ENCODE measurements at regions not wholly inside any gene's neighbourhood (a gene's known extent, or its start where the extent isn't known, plus 50 kb on each side); places are given as distances from the start of the nearest gene placed in this dataset.
A peak's percentile ranks its signal among the peaks of the same experiment; 100 is the strongest.

- WGBS, 5 donors, result 71 to 97% (median 90%) methylated on average over 2 of the region's 2 CpGs
- intact Hi-C loops (cut with DNase I; ENCODE audit: low total_unique reads), result no loop called here
- Histone ChIP-seq H3K9me3 (no peaks in the 10 kb centered on the region), H3K4me1 (no peaks in the 10 kb centered on the region), H3K27ac (no peak overlapping the region), H3K27me3 (no peaks in the 10 kb centered on the region), H3K4me3 (no peak overlapping the region), H3K36me3 (no peaks in the 10 kb centered on the region)
- TF ChIP-seq EP300 (IDR thresholded peaks at IDR 0.05) (no peak), POLR2A (IDR thresholded peaks at IDR 0.05) (no peak), POLR2AphosphoS5 (IDR thresholded peaks at IDR 0.05) (no peak)
- TF ChIP-seq, protein P1, sequence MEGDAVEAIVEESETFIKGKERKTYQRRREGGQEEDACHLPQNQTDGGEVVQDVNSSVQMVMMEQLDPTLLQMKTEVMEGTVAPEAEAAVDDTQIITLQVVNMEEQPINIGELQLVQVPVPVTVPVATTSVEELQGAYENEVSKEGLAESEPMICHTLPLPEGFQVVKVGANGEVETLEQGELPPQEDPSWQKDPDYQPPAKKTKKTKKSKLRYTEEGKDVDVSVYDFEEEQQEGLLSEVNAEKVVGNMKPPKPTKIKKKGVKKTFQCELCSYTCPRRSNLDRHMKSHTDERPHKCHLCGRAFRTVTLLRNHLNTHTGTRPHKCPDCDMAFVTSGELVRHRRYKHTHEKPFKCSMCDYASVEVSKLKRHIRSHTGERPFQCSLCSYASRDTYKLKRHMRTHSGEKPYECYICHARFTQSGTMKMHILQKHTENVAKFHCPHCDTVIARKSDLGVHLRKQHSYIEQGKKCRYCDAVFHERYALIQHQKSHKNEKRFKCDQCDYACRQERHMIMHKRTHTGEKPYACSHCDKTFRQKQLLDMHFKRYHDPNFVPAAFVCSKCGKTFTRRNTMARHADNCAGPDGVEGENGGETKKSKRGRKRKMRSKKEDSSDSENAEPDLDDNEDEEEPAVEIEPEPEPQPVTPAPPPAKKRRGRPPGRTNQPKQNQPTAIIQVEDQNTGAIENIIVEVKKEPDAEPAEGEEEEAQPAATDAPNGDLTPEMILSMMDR (IDR thresholded peaks at IDR 0.05), result no peak
- DNase-seq, result no peak
These were observed 1638.1 kb upstream of the PABPC4L start for GRCh38 chr4:135839712-135840111.

- DNase-seq, result peak in 1 of 2 donors; percentile 2
- WGBS, 5 donors, result 61 to 81% (median 69%) methylated on average over 1 of the region's 1 CpG
- TF ChIP-seq POLR2A (IDR thresholded peaks at IDR 0.05) (no peak), POLR2AphosphoS5 (IDR thresholded peaks at IDR 0.05) (no peak), EP300 (IDR thresholded peaks at IDR 0.05) (no peak)
- TF ChIP-seq, protein P1 (IDR thresholded peaks at IDR 0.05), result no peak
- Histone ChIP-seq H3K27me3 (no peaks in the 10 kb centered on the region), H3K4me3 (no peak overlapping the region), H3K9me3 (no peaks in the 10 kb centered on the region), H3K36me3 (no peaks in the 10 kb centered on the region), H3K4me1 (no peaks in the 10 kb centered on the region), H3K27ac (no peak overlapping the region)
- intact Hi-C loops (cut with DNase I; ENCODE audit: low total_unique reads), result no loop called here
These were observed 1637.3 kb upstream of the PABPC4L start for GRCh38 chr4:135838889-135839288.

GRCh38 chr4:135834471-135834870, 1632.9 kb upstream of the PABPC4L start:
- no peak for TF ChIP-seq POLR2AphosphoS5 (IDR thresholded peaks at IDR 0.05)
- DNase-seq, result no peak
- no peaks in the 10 kb centered on the region for H3K36me3 ChIP-seq
- H3K4me1 ChIP-seq, result no peaks in the 10 kb centered on the region
- 89 to 94% (median 92%) methylated on average over 2 of the region's 2 CpGs for WGBS, 5 donors
- H3K27me3 ChIP-seq, result no peaks in the 10 kb centered on the region
- H3K27ac ChIP-seq, result no peak overlapping the region
- intact Hi-C loops (cut with DNase I; ENCODE audit: low total_unique reads), result no loop called here
- H3K4me3 ChIP-seq, result no peak overlapping the region
- H3K9me3 ChIP-seq, result no peaks in the 10 kb centered on the region

- Histone ChIP-seq H3K36me3 (no peaks in the 10 kb centered on the region), H3K27me3 (no peaks in the 10 kb centered on the region), H3K4me1 (no peaks in the 10 kb centered on the region), H3K27ac (no peak overlapping the region), H3K4me3 (no peak overlapping the region), H3K9me3 (no peaks in the 10 kb centered on the region)
- no peak for TF ChIP-seq POLR2AphosphoS5 (IDR thresholded peaks at IDR 0.05)
- no peak for TF ChIP-seq EP300 (IDR thresholded peaks at IDR 0.05)
- TF ChIP-seq, protein P1 (IDR thresholded peaks at IDR 0.05), result no peak
- TF ChIP-seq POLR2A (IDR thresholded peaks at IDR 0.05), result no peak
- 69 to 89% (median 86%) methylated on average over 1 of the region's 1 CpG for whole genome bisulfite sequencing, 5 donors
- intact Hi-C loops (cut with DNase I; ENCODE audit: low total_unique reads), result no loop called here
- no peak for DNase-seq
These were observed 1631.9 kb upstream of the PABPC4L start for GRCh38 chr4:135833529-135833928.

DNA sequence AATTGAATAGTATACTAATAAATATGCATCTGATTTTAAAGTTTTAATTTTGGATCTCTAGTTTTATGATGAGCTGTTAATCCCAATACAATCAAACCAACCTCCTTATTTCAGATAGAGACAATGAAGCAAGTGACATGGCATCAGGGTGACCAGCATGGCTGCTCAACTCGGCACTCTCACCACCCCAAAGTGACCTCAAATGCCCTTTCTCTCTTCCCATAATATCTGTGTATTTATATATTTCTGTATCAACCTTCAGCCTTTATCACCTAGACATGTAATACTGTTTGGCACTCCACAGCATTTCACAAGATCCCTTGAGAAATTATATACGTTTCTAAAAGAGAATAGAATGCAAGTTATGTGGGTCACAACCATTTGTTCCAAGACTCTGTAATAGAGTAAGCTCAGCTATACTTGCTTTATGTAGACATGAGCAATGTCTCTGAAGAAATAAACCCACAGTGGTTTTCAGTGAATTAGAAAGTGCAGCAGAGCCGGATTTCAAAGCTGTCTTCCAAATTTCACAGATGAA, 1623.2 kb upstream of the PABPC4L start:
- TF ChIP-seq POLR2AphosphoS5 (IDR thresholded peaks at IDR 0.05) (no peak), POLR2A (IDR thresholded peaks at IDR 0.05) (no peak), EP300 (IDR thresholded peaks at IDR 0.05) (no peak)
- TF ChIP-seq, protein P1 (IDR thresholded peaks at IDR 0.05), result no peak
- 58 to 70% (median 66%) methylated on average over 3 of the region's 3 CpGs for WGBS, 5 donors
- Histone ChIP-seq H3K27me3 (no peaks in the 10 kb centered on the region), H3K36me3 (no peaks in the 10 kb centered on the region), H3K9me3 (no peaks in the 10 kb centered on the region), H3K4me3 (no peak overlapping the region), H3K27ac (no peak overlapping the region), H3K4me1 (no peaks in the 10 kb centered on the region)
- intact Hi-C loops (cut with DNase I; ENCODE audit: low total_unique reads), result no loop called here
- DNase-seq, result no peak

Data from stomach (tissue), 8 donors.